GM23338 (cell line): ENCODE measurements at regions not wholly inside any gene's neighbourhood (a gene's known extent, or its start where the extent isn't known, plus 50 kb on each side); places are given as distances from the start of the nearest gene placed in this dataset.

Experiments used
- ATAC-seq: fragments of 200-7000 bp; cut with Tn5 transposase; 3 replicates; pipeline ENCODE4 v1.9.1; 2020
- DNase-seq: peaks from one replicate; pipeline ENCODE4 v3.0.0-alpha.2; 2015; ENCODE audit warnings: low spot score
- H2AFZ ChIP-seq: fragments of 200-600 bp; sonication (generic); 2 replicates; pipeline ENCODE4 v1.8.0; 2016; ENCODE audit warnings: antibody characterized with exemption, mild to moderate bottlenecking, moderate library complexity
- H3F3A ChIP-seq: fragments of 200-600 bp; sonication (generic); replicated peaks from 2 replicates; pipeline ENCODE4 v1.8.0; 2017; ENCODE audit warnings: antibody characterized with exemption, mixed run types, low read depth
- H3K27ac ChIP-seq: fragments of 200-600 bp; sonication (generic); 2 replicates; pipeline ENCODE4 v1.6.1; 2016; ENCODE audit warnings: low read depth
- H3K27me3 ChIP-seq: fragments of 200-600 bp; sonication (generic); 2 replicates; pipeline ENCODE4 v1.8.0; 2016; ENCODE audit warnings: mild to moderate bottlenecking, mixed run types, moderate library complexity; ENCODE audit not compliant: insufficient read depth
- H3K36me3 ChIP-seq: fragments of 200-600 bp; sonication (generic); 2 replicates; pipeline ENCODE4 v1.8.0; 2016; ENCODE audit warnings: mild to moderate bottlenecking; ENCODE audit not compliant: insufficient read depth
- H3K4me1 ChIP-seq: fragments of 200-600 bp; sonication (generic); 2 replicates; pipeline ENCODE4 v1.8.0; 2016; ENCODE audit warnings: mild to moderate bottlenecking, moderate library complexity; ENCODE audit not compliant: insufficient read depth
- H3K4me2 ChIP-seq: fragments of 200-600 bp; sonication (generic); 2 replicates; pipeline ENCODE4 v1.7.1; 2017; ENCODE audit warnings: mixed run types
- H3K4me3 ChIP-seq: fragments of 200-600 bp; sonication (generic); 2 replicates; pipeline ENCODE4 v1.6.1; 2016; ENCODE audit warnings: mixed run types
- H3K79me2 ChIP-seq: fragments of 200-600 bp; sonication (generic); replicated peaks from 2 replicates; pipeline ENCODE4 v1.8.0; 2017; ENCODE audit warnings: mild to moderate bottlenecking; ENCODE audit not compliant: insufficient read depth
- H3K9me2 ChIP-seq: fragments of 200-600 bp; sonication (generic); 2 replicates; pipeline ENCODE4 v1.8.0; 2017; ENCODE audit not compliant: insufficient read depth
- H4K20me1 ChIP-seq: fragments of 200-600 bp; sonication (generic); replicated peaks from 2 replicates; pipeline ENCODE4 v1.8.0; 2017; ENCODE audit warnings: mild to moderate bottlenecking; ENCODE audit not compliant: insufficient read depth
- H3K27ac Mint-ChIP-seq: 2 replicates; pipeline ENCODE4 v1.8.0; 2020; ENCODE audit warnings: inconsistent platforms, mild to moderate bottlenecking, moderate library complexity, mixed read lengths
- H3K27me3 Mint-ChIP-seq: 3 replicates; pipeline ENCODE4 v1.8.0; 2022; ENCODE audit warnings: low read depth, mild to moderate bottlenecking, moderate library complexity, mixed read lengths, inconsistent platforms; ENCODE audit not compliant: insufficient read depth, poor library complexity
- H3K36me3 Mint-ChIP-seq: 3 replicates; pipeline ENCODE4 v1.8.0; 2021; ENCODE audit warnings: low read depth, mild to moderate bottlenecking, inconsistent platforms, moderate library complexity, mixed read lengths
- H3K4me1 Mint-ChIP-seq: 3 replicates; pipeline ENCODE4 v1.8.0; 2020; ENCODE audit warnings: mild to moderate bottlenecking, inconsistent platforms, mixed read lengths
- H3K4me3 Mint-ChIP-seq: 3 replicates; pipeline ENCODE4 v1.8.0; 2021; ENCODE audit warnings: moderate library complexity, mild to moderate bottlenecking, inconsistent platforms, mixed read lengths
- H3K9me3 Mint-ChIP-seq: 3 replicates; pipeline ENCODE4 v1.8.0; 2020; ENCODE audit warnings: moderate library complexity, mild to moderate bottlenecking, inconsistent platforms, mixed read lengths
- EZH2phosphoT487 ChIP-seq: fragments of 200-600 bp; sonication (generic); IDR thresholded peaks from one replicate; pipeline ENCODE4 v1.8.1; 2018; ENCODE audit warnings: antibody characterized with exemption; ENCODE audit not compliant: unreplicated experiment
- ZNF114 ChIP-seq: fragments of 250-450 bp; sonication (Bioruptor Pico); IDR thresholded peaks from 2 replicates; pipeline ENCODE4 v1.5.0; 2020; ENCODE audit warnings: mild to moderate bottlenecking, moderate library complexity
- ZNF331 ChIP-seq: fragments of 250-450 bp; sonication (Bioruptor Pico); IDR thresholded peaks from 2 replicates; pipeline ENCODE4 v1.5.0; 2020; ENCODE audit warnings: low read depth, mild to moderate bottlenecking, moderate library complexity
- TF ChIP-seq, protein P1 (sequence below): fragments of 250-450 bp; sonication (Bioruptor Pico); IDR thresholded peaks from 2 replicates; pipeline ENCODE4 v1.5.0; 2020; ENCODE audit warnings: mild to moderate bottlenecking, moderate library complexity
- TF ChIP-seq, protein P2 (sequence below), 2 experiments: fragments of 200-600 bp in 1 of 2; sonication (generic) in 1 of 2; conservative IDR thresholded peaks; 2 replicates each; pipeline versions ENCODE4 v1.5.1 to v1.6.1; 2016 to 2017; ENCODE audit warnings: antibody characterized with exemption in 2 of 2, low read depth in 2 of 2, mild to moderate bottlenecking in 2 of 2, moderate library complexity in 1 of 2

DNA sequence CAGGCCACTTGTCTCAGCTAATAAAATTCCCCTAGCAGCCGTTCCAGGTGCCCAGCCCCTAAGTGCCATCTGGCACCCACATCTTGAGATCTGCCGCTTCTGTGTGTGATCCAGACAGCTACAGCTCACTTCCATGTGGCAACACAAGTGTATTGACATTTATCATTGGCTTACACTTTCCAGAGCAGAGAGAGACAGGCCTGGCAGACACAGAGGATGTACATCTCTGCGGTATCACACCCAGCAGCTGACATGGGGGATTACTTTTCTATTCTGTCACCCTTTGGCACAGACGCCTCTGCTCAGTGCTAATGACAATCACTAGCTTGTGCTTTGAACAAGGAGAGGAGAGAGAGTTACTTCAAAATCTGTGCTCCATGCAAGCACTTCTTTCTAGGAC, 195.9 kb downstream of the KDR start:
- Mint-ChIP-seq H3K9me3 (peaks cover 5% of the 10 kb centered on the region; the same call in 2 of the 3 replicates), H3K4me1 (peaks cover 4% of the 10 kb centered on the region; the same call in 1 of the 3 replicates), H3K27ac (no peak overlapping the region), H3K4me3 (no peak overlapping the region), H3K27me3 (no peaks in the 10 kb centered on the region), H3K36me3 (peaks cover 5% of the 10 kb centered on the region; the same call in 1 of the 3 replicates)
- TF ChIP-seq ZNF114 = no peak
- TF ChIP-seq EZH2phosphoT487 = no peak
- TF ChIP-seq, protein P1, sequence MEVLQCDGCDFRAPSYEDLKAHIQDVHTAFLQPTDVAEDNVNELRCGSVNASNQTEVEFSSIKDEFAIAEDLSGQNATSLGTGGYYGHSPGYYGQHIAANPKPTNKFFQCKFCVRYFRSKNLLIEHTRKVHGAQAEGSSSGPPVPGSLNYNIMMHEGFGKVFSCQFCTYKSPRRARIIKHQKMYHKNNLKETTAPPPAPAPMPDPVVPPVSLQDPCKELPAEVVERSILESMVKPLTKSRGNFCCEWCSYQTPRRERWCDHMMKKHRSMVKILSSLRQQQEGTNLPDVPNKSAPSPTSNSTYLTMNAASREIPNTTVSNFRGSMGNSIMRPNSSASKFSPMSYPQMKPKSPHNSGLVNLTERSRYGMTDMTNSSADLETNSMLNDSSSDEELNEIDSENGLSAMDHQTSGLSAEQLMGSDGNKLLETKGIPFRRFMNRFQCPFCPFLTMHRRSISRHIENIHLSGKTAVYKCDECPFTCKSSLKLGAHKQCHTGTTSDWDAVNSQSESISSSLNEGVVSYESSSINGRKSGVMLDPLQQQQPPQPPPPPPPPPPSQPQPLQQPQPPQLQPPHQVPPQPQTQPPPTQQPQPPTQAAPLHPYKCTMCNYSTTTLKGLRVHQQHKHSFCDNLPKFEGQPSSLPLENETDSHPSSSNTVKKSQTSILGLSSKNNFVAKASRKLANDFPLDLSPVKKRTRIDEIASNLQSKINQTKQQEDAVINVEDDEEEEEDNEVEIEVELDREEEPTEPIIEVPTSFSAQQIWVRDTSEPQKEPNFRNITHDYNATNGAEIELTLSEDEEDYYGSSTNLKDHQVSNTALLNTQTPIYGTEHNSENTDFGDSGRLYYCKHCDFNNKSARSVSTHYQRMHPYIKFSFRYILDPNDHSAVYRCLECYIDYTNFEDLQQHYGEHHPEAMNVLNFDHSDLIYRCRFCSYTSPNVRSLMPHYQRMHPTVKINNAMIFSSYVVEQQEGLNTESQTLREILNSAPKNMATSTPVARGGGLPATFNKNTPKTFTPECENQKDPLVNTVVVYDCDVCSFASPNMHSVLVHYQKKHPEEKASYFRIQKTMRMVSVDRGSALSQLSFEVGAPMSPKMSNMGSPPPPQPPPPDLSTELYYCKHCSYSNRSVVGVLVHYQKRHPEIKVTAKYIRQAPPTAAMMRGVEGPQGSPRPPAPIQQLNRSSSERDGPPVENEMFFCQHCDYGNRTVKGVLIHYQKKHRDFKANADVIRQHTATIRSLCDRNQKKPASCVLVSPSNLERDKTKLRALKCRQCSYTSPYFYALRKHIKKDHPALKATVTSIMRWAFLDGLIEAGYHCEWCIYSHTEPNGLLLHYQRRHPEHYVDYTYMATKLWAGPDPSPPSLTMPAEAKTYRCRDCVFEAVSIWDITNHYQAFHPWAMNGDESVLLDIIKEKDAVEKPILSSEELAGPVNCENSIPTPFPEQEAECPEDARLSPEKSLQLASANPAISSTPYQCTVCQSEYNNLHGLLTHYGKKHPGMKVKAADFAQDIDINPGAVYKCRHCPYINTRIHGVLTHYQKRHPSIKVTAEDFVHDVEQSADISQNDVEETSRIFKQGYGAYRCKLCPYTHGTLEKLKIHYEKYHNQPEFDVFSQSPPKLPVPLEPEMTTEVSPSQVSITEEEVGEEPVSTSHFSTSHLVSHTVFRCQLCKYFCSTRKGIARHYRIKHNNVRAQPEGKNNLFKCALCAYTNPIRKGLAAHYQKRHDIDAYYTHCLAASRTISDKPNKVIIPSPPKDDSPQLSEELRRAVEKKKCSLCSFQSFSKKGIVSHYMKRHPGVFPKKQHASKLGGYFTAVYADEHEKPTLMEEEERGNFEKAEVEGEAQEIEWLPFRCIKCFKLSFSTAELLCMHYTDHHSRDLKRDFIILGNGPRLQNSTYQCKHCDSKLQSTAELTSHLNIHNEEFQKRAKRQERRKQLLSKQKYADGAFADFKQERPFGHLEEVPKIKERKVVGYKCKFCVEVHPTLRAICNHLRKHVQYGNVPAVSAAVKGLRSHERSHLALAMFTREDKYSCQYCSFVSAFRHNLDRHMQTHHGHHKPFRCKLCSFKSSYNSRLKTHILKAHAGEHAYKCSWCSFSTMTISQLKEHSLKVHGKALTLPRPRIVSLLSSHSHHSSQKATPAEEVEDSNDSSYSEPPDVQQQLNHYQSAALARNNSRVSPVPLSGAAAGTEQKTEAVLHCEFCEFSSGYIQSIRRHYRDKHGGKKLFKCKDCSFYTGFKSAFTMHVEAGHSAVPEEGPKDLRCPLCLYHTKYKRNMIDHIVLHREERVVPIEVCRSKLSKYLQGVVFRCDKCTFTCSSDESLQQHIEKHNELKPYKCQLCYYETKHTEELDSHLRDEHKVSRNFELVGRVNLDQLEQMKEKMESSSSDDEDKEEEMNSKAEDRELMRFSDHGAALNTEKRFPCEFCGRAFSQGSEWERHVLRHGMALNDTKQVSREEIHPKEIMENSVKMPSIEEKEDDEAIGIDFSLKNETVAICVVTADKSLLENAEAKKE (CRISPR knock-in tag) = no peak
- TF ChIP-seq, protein P2, sequence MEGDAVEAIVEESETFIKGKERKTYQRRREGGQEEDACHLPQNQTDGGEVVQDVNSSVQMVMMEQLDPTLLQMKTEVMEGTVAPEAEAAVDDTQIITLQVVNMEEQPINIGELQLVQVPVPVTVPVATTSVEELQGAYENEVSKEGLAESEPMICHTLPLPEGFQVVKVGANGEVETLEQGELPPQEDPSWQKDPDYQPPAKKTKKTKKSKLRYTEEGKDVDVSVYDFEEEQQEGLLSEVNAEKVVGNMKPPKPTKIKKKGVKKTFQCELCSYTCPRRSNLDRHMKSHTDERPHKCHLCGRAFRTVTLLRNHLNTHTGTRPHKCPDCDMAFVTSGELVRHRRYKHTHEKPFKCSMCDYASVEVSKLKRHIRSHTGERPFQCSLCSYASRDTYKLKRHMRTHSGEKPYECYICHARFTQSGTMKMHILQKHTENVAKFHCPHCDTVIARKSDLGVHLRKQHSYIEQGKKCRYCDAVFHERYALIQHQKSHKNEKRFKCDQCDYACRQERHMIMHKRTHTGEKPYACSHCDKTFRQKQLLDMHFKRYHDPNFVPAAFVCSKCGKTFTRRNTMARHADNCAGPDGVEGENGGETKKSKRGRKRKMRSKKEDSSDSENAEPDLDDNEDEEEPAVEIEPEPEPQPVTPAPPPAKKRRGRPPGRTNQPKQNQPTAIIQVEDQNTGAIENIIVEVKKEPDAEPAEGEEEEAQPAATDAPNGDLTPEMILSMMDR (conservative IDR thresholded peaks at IDR 0.05; ENCODE audit: low read depth in 2 of 2) = no peak
- no peak for TF ChIP-seq ZNF331 (CRISPR knock-in tag)
- Histone ChIP-seq H3K36me3 (no peaks in the 10 kb centered on the region; the same call in 1 of the 2 replicates), H3K27ac (no peak overlapping the region), H4K20me1 (no peaks in the 10 kb centered on the region), H3K79me2 (no peaks in the 10 kb centered on the region), H3K9me2 (peaks cover 24% of the 10 kb centered on the region), H3K4me1 (no peaks in the 10 kb centered on the region), H3K27me3 (no peaks in the 10 kb centered on the region), H3F3A (no peaks in the 10 kb centered on the region), H3K4me2 (no peak overlapping the region), H2AFZ (no peak overlapping the region), H3K4me3 (no peak overlapping the region)
- DNase-seq = no peak
- no peak for ATAC-seq
